ENCODE measurements at regions not wholly inside any gene's neighbourhood (a gene's known extent, or its start where the extent isn't known, plus 50 kb on each side); places are given as distances from the start of the nearest gene placed in this dataset.

DNA sequence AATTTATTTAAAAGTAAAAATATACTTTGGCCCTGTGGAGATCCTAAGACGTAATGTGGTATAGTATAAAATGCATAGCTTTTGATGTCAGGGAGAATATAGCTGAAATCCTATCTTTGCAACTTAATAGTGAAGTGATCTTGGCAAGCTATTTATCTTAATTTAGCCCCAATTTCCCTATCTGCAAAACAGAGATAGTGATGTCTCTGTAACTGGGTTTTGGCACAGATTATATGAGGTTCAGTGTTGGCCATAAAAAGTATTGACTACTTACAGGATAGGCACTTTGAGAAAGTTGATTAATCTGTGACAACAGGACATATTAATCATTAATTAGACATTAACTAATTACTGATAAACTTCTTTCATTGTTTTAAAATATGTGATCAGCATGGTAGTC, 89.2 kb downstream of the ISL1 start:
- TF ChIP-seq POLR2A (IDR thresholded peaks at IDR 0.05) = no peak
- TF ChIP-seq, protein P1, sequence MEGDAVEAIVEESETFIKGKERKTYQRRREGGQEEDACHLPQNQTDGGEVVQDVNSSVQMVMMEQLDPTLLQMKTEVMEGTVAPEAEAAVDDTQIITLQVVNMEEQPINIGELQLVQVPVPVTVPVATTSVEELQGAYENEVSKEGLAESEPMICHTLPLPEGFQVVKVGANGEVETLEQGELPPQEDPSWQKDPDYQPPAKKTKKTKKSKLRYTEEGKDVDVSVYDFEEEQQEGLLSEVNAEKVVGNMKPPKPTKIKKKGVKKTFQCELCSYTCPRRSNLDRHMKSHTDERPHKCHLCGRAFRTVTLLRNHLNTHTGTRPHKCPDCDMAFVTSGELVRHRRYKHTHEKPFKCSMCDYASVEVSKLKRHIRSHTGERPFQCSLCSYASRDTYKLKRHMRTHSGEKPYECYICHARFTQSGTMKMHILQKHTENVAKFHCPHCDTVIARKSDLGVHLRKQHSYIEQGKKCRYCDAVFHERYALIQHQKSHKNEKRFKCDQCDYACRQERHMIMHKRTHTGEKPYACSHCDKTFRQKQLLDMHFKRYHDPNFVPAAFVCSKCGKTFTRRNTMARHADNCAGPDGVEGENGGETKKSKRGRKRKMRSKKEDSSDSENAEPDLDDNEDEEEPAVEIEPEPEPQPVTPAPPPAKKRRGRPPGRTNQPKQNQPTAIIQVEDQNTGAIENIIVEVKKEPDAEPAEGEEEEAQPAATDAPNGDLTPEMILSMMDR (IDR thresholded peaks at IDR 0.05) = no peak
- TF ChIP-seq POLR2AphosphoS5 (IDR thresholded peaks at IDR 0.05) = no peak
- no peak for TF ChIP-seq EP300 (IDR thresholded peaks at IDR 0.05; ENCODE audit: low read depth)
